ENCODE measurements at regions not wholly inside any gene's neighbourhood (a gene's known extent, or its start where the extent isn't known, plus 50 kb on each side); places are given as distances from the start of the nearest gene placed in this dataset.

DNA sequence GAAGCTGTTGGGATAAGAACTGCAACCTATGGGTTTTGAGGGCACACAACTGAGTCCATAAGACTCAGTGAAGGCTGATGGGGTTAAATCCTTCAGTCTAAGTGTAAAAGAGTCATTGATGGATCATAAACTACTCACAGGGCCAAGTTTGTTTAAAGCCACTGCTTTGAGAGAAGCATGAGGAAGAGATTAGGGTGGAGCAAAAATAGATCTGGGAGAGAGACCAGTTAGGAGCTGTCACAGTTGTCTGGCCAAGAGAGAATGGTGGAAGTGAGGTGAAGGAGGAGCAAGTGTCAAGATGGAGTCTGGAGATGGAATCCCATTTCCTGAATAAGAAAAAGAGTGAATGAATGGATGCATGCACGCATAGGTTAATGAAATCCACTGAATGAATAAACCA lies 379.1 kb upstream of the CDH11 start:
- no peaks in the 10 kb centered on the region for H3K9me3 ChIP-seq
- no peaks in the 10 kb centered on the region for H3K4me1 ChIP-seq
- TF ChIP-seq POLR2A (IDR thresholded peaks at IDR 0.05), result no peak
- TF ChIP-seq, protein P1, sequence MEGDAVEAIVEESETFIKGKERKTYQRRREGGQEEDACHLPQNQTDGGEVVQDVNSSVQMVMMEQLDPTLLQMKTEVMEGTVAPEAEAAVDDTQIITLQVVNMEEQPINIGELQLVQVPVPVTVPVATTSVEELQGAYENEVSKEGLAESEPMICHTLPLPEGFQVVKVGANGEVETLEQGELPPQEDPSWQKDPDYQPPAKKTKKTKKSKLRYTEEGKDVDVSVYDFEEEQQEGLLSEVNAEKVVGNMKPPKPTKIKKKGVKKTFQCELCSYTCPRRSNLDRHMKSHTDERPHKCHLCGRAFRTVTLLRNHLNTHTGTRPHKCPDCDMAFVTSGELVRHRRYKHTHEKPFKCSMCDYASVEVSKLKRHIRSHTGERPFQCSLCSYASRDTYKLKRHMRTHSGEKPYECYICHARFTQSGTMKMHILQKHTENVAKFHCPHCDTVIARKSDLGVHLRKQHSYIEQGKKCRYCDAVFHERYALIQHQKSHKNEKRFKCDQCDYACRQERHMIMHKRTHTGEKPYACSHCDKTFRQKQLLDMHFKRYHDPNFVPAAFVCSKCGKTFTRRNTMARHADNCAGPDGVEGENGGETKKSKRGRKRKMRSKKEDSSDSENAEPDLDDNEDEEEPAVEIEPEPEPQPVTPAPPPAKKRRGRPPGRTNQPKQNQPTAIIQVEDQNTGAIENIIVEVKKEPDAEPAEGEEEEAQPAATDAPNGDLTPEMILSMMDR (IDR thresholded peaks at IDR 0.05), result no peak
- no peak for TF ChIP-seq POLR2AphosphoS5 (IDR thresholded peaks at IDR 0.05)
- no peak for TF ChIP-seq EP300 (IDR thresholded peaks at IDR 0.05)
- H3K27ac ChIP-seq, result no peak overlapping the region
- DNase-seq, result no peak
- intact Hi-C loops (cut with DNase I), result no loop called here
- 88 to 95% methylated on average over 1 of the region's 1 CpG for WGBS, 2 donors
- no peaks in the 10 kb centered on the region for H3K36me3 ChIP-seq
- H3K27me3 ChIP-seq, result no peaks in the 10 kb centered on the region
- H3K4me3 ChIP-seq, result no peak overlapping the region

DNA sequence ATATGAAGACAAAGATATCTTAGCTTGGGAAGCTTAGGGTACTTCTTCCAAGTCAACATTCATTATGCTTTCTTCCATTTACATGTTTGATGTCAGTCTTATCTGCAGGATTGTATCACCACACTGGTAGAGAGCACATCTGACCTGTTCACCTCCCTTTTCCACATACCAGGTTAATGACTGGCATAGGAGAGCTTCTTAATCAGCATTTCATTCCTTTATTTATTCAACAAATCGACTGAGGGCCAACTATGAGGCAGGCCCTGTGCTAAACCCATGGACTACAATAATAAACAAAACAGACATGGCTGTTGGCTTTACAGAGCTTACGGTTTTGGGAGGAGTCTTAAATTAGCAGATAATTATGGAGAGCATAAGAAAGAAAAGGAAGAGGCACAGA lies 378.1 kb upstream of the CDH11 start:
- 37 to 58% methylated on average over 2 of the region's 2 CpGs for WGBS, 2 donors
- Histone ChIP-seq H3K27ac (no peak overlapping the region), H3K36me3 (no peaks in the 10 kb centered on the region), H3K9me3 (no peaks in the 10 kb centered on the region), H3K4me1 (no peaks in the 10 kb centered on the region), H3K4me3 (no peak overlapping the region), H3K27me3 (no peaks in the 10 kb centered on the region)
- TF ChIP-seq POLR2AphosphoS5 (IDR thresholded peaks at IDR 0.05) (no peak), EP300 (IDR thresholded peaks at IDR 0.05) (no peak), POLR2A (IDR thresholded peaks at IDR 0.05) (no peak)
- intact Hi-C loops (cut with DNase I), result no loop called here
- DNase-seq, result no peak

- Histone ChIP-seq H3K4me3 (no peak overlapping the region), H3K9me3 (no peaks in the 10 kb centered on the region), H3K27ac (no peak overlapping the region), H3K27me3 (no peaks in the 10 kb centered on the region), H3K36me3 (no peaks in the 10 kb centered on the region), H3K4me1 (no peaks in the 10 kb centered on the region)
- intact Hi-C loops (cut with DNase I), result no loop called here
- no peak for DNase-seq
- TF ChIP-seq EP300 (IDR thresholded peaks at IDR 0.05) (no peak), POLR2A (IDR thresholded peaks at IDR 0.05) (no peak), POLR2AphosphoS5 (IDR thresholded peaks at IDR 0.05) (no peak)
- TF ChIP-seq, protein P1 (IDR thresholded peaks at IDR 0.05), result no peak
- 44 to 80% methylated on average over 1 of the region's 1 CpG for WGBS, 2 donors
Measured at GRCh38 chr16:65499566-65499965, 377.7 kb upstream of the CDH11 start.

DNA sequence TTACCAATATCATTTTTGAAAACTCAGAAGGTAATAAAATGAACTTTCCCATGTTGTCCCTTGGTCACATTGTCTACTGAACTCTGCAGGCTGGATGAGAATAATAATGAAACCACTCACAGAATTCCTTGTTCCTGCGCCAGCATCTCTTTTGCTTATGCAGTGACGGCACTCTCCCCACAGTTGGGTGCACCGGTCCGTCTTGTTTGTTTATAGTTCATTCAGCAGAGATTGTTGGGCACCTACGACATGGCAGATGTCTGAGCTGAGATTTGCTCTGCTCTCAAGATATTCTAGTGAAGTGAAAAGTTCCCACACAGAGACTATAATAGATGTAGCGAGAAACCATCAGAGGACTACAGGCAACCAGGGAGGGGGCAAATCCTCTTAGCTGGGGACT lies 375.7 kb upstream of the CDH11 start:
- Histone ChIP-seq H3K4me3 (no peak overlapping the region), H3K36me3 (no peaks in the 10 kb centered on the region), H3K4me1 (no peaks in the 10 kb centered on the region), H3K27ac (no peak overlapping the region), H3K27me3 (no peaks in the 10 kb centered on the region), H3K9me3 (no peaks in the 10 kb centered on the region)
- DNase-seq, result no peak
- TF ChIP-seq POLR2AphosphoS5 (IDR thresholded peaks at IDR 0.05), result no peak
- intact Hi-C loops (cut with DNase I), result no loop called here
- 78% methylated on average over 6 of the region's 6 CpGs for whole genome bisulfite sequencing, 2 donors

GRCh38 chr16:65495106-65495505 lies 373.2 kb upstream of the CDH11 start:
- Histone ChIP-seq H3K27me3 (no peaks in the 10 kb centered on the region), H3K27ac (no peak overlapping the region), H3K9me3 (no peaks in the 10 kb centered on the region), H3K36me3 (no peaks in the 10 kb centered on the region), H3K4me1 (no peaks in the 10 kb centered on the region), H3K4me3 (no peak overlapping the region)
- no peak for DNase-seq
- 55 to 83% methylated on average over 3 of the region's 3 CpGs for WGBS, 2 donors
- intact Hi-C loops (cut with DNase I), result no loop called here
- no peak for TF ChIP-seq POLR2A (IDR thresholded peaks at IDR 0.05)
- TF ChIP-seq EP300 (IDR thresholded peaks at IDR 0.05), result no peak
- TF ChIP-seq, protein P1 (IDR thresholded peaks at IDR 0.05), result no peak

DNA sequence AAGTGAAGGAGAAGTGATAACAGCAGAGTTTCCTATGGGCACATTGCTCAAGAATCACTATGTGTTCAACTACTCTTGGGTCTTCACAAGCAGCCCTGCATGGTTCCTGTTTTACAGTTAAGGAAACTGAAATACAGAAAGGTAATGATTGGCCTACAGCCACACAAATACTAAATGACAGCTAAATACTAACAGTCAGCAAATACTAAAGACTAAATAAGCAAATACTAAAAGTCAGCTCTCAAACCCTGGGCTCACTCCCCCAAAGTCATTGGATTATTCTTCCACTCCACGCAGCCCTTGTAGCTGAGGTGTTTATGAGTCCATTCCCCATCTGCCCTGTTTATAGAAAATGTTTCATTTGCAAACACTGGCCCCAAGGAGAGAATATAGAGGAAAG lies 372.7 kb upstream of the CDH11 start:
- Histone ChIP-seq H3K4me1 (no peaks in the 10 kb centered on the region), H3K27ac (no peak overlapping the region), H3K27me3 (no peaks in the 10 kb centered on the region), H3K4me3 (no peak overlapping the region), H3K36me3 (no peaks in the 10 kb centered on the region), H3K9me3 (no peaks in the 10 kb centered on the region)
- WGBS, 2 donors, result 40 to 61% methylated on average over 1 of the region's 1 CpG
- TF ChIP-seq POLR2A (IDR thresholded peaks at IDR 0.05) (no peak), EP300 (IDR thresholded peaks at IDR 0.05) (no peak), POLR2AphosphoS5 (IDR thresholded peaks at IDR 0.05) (no peak)
- TF ChIP-seq, protein P1 (IDR thresholded peaks at IDR 0.05), result no peak
- intact Hi-C loops (cut with DNase I), result no loop called here
- DNase-seq, result no peak
